ENCODE measurements at regions not wholly inside any gene's neighbourhood (a gene's known extent, or its start where the extent isn't known, plus 50 kb on each side); places are given as distances from the start of the nearest gene placed in this dataset.

GRCh38 chr16:6200861-6201260 is 1103.3 kb upstream of the EEF2KMT start:
- Histone ChIP-seq H3K9me3 (no peaks in the 10 kb centered on the region), H3K27ac (no peak overlapping the region), H3K36me3 (no peaks in the 10 kb centered on the region), H3K4me1 (ENCODE audit: control insufficient read depth in 1 of 2, low read depth in 2 of 2) (no peaks in the 10 kb centered on the region), H3K4me3 (no peak overlapping the region), H3K27me3 (replicated peaks; ENCODE audit: insufficient read depth) (no peaks in the 10 kb centered on the region)
- ATAC-seq (ENCODE audit: insufficient number of reproducible peaks, low FRiP score, low read depth): no peak
- TF ChIP-seq CTCF (IDR thresholded peaks at IDR 0.05): no peak
- DNase-seq (ENCODE audit: low spot score): no peak

- Histone ChIP-seq H3K27me3 (replicated peaks; ENCODE audit: insufficient read depth) (no peaks in the 10 kb centered on the region), H3K9me3 (no peaks in the 10 kb centered on the region), H3K4me1 (ENCODE audit: control insufficient read depth in 1 of 2, low read depth in 2 of 2) (no peaks in the 10 kb centered on the region), H3K27ac (no peak overlapping the region), H3K36me3 (no peaks in the 10 kb centered on the region), H3K4me3 (no peak overlapping the region)
- TF ChIP-seq CTCF (IDR thresholded peaks at IDR 0.05): no peak
- ATAC-seq (ENCODE audit: insufficient number of reproducible peaks, low FRiP score, low read depth) (no peak), DNase-seq (ENCODE audit: low spot score) (no peak)
These were observed 1102.7 kb upstream of the EEF2KMT start for GRCh38 chr16:6200271-6200670.

GRCh38 chr16:6195966-6196365 is 1098.4 kb upstream of the EEF2KMT start:
- Histone ChIP-seq H3K27ac (no peak overlapping the region), H3K27me3 (replicated peaks; ENCODE audit: insufficient read depth) (no peaks in the 10 kb centered on the region), H3K4me1 (ENCODE audit: control insufficient read depth in 1 of 2, low read depth in 2 of 2) (no peaks in the 10 kb centered on the region), H3K36me3 (no peaks in the 10 kb centered on the region), H3K9me3 (no peaks in the 10 kb centered on the region), H3K4me3 (no peak overlapping the region)
- DNase-seq (ENCODE audit: low spot score): no peak
- ATAC-seq (ENCODE audit: insufficient number of reproducible peaks, low FRiP score, low read depth): no peak
- no peak for TF ChIP-seq CTCF (IDR thresholded peaks at IDR 0.05)

GRCh38 chr16:6193718-6194117 is 1096.1 kb upstream of the EEF2KMT start:
- no peaks in the 10 kb centered on the region for H3K9me3 ChIP-seq
- no peaks in the 10 kb centered on the region for H3K36me3 ChIP-seq
- TF ChIP-seq CTCF (IDR thresholded peaks at IDR 0.05): no peak
- H3K4me1 ChIP-seq (ENCODE audit: control insufficient read depth in 1 of 2, low read depth in 2 of 2): no peaks in the 10 kb centered on the region
- ATAC-seq (ENCODE audit: insufficient number of reproducible peaks, low FRiP score, low read depth) (no peak), DNase-seq (ENCODE audit: low spot score) (no peak)
- H3K27ac ChIP-seq: no peak overlapping the region
- H3K27me3 ChIP-seq (replicated peaks; ENCODE audit: insufficient read depth): no peaks in the 10 kb centered on the region
- no peak overlapping the region for H3K4me3 ChIP-seq

GRCh38 chr16:6192984-6193383 is 1095.4 kb upstream of the EEF2KMT start:
- DNase-seq (ENCODE audit: low spot score) (no peak), ATAC-seq (ENCODE audit: insufficient number of reproducible peaks, low FRiP score, low read depth) (no peak)
- TF ChIP-seq CTCF (IDR thresholded peaks at IDR 0.05): no peak
- H3K9me3 ChIP-seq: no peaks in the 10 kb centered on the region
- H3K4me1 ChIP-seq (ENCODE audit: control insufficient read depth in 1 of 2, low read depth in 2 of 2): no peaks in the 10 kb centered on the region
- no peaks in the 10 kb centered on the region for H3K27me3 ChIP-seq (replicated peaks; ENCODE audit: insufficient read depth)
- H3K36me3 ChIP-seq: no peaks in the 10 kb centered on the region
- no peak overlapping the region for H3K4me3 ChIP-seq
- H3K27ac ChIP-seq: no peak overlapping the region

Measured in thoracic aorta (tissue), 2 donors.